Small intestine (tissue), 7 donors: ENCODE measurements at regions not wholly inside any gene's neighbourhood (a gene's known extent, or its start where the extent isn't known, plus 50 kb on each side); places are given as distances from the start of the nearest gene placed in this dataset.

ENCODE experiments used
- DNase-seq, 2 donors: peaks; one replicate each; pipeline versions ENCODE4 v3.0.0 to v3.0.0-alpha.2; 2013
- FAIRE-seq: peaks from 2 replicates; lab custom pipeline; 2012; peaks lifted over from hg19 to GRCh38; lab: Jason Lieb, UNC
- H3K27ac ChIP-seq, 3 donors: one replicate each; pipeline ENCODE4 v1.5.1; 2013; ENCODE audit warnings: low read length in 2 of 3, mild to moderate bottlenecking in 2 of 3, control low read depth in 1 of 3, inconsistent platforms in 1 of 3, low read depth in 1 of 3, moderate library complexity in 1 of 3
- H3K27me3 ChIP-seq, 3 donors: one replicate each; pipeline ENCODE4 v1.6.1; 2013; ENCODE audit warnings: low read length in 3 of 3, inconsistent platforms in 1 of 3; ENCODE audit not compliant: control insufficient read depth in 3 of 3, insufficient read depth in 3 of 3
- H3K36me3 ChIP-seq, 3 donors: one replicate each; pipeline ENCODE4 v1.6.1; 2013; ENCODE audit warnings: low read length in 3 of 3, inconsistent platforms in 1 of 3, low read depth in 1 of 3, mild to moderate bottlenecking in 1 of 3, moderate library complexity in 1 of 3; ENCODE audit not compliant: control insufficient read depth in 3 of 3, insufficient read depth in 2 of 3
- H3K4me1 ChIP-seq, 3 donors: one replicate each; pipeline ENCODE4 v1.6.1; 2013; ENCODE audit warnings: low read length in 2 of 3, inconsistent platforms in 1 of 3, low read depth in 1 of 3, mild to moderate bottlenecking in 1 of 3, moderate library complexity in 1 of 3; ENCODE audit not compliant: control insufficient read depth in 3 of 3, insufficient read depth in 2 of 3
- H3K4me3 ChIP-seq, 3 donors: one replicate each; pipeline ENCODE4 v1.5.1; 2013; ENCODE audit warnings: low read length in 3 of 3, control low read depth in 1 of 3, inconsistent platforms in 1 of 3, low read depth in 1 of 3, mild to moderate bottlenecking in 1 of 3, moderate library complexity in 1 of 3
- H3K9me3 ChIP-seq, 2 donors: one replicate each; pipeline ENCODE4 v1.6.1; 2013; ENCODE audit warnings: low read depth in 1 of 2, low read length in 1 of 2; ENCODE audit not compliant: control insufficient read depth in 2 of 2, insufficient read depth in 1 of 2
- WGBS, 3 donors: extraction: QIAGEN DNeasy Blood & Tissue Kit; methylation state at CpG; one replicate each; pipeline ENCODE4 v1.1.7; 2013; 5-methylcytosine and 5-hydroxymethylcytosine counted together
- donor health status: healthy with polysubstance abuse.
- donor health status: control.
- donor health status: control.
- donor health status: Bipolar disorder and iron deficiency.
- donor health status: healthy.

DNA sequence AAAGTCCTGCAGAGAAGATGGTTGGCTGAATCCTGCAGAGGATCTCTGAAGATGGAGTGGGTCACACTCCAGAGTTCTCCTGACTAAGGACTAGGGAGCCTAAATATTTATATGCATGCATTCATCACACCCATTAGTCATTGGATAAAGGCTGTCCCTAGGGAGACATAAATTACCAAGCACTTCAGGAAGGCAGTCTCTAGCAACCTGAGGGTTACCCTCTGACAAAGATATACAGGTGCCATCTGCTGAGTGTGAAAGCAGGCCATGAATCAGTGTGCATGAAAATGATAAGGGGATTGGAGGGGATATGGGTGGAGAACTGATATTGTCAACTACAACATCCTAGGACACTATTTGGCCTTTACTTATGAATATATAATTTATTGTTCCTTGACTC lies 294.8 kb upstream of the DDX18 start:
- H3K27me3 ChIP-seq: no peaks in the 10 kb centered on the region
- no peak for DNase-seq
- H3K9me3 ChIP-seq: no peaks in the 10 kb centered on the region
- no peaks in the 10 kb centered on the region for H3K36me3 ChIP-seq
- H3K4me1 ChIP-seq: peaks cover 0 to 3% (median 0%) of the 10 kb centered on the region in 3 donors
- FAIRE-seq: no peak
- H3K27ac ChIP-seq: no peak overlapping the region
- no peak overlapping the region for H3K4me3 ChIP-seq

DNA sequence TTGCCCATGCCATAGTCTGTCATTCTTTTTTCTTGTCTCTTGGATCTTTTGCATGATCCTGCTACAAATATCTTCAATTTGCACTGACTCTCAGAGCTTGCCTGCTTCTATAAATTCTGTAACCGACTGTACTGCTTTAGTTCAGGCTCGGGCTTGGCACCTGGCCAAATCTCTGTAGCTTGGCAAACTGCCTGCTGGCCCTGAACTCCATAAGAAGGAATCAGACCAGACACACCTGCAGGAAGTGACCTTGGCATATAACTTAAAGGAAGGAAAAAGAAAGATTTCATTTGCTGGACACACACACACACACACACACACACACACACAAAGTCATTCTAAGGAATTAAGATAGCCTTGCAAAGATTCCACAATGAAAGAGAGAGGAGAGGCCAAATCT lies 291.2 kb upstream of the DDX18 start:
- H3K27ac ChIP-seq: peak overlapping the region in 1 of 3 donors; percentile 22
- no peak overlapping the region for H3K4me3 ChIP-seq
- H3K36me3 ChIP-seq: no peaks in the 10 kb centered on the region
- H3K4me1 ChIP-seq: peaks cover 0 to 3% (median 0%) of the 10 kb centered on the region in 3 donors
- 2 to 5% (median 4%) methylated on average over 2 of the region's 2 CpGs for WGBS, 3 donors
- DNase-seq (peak; percentile 92 to 94), FAIRE-seq (no peak)
- no peaks in the 10 kb centered on the region for H3K27me3 ChIP-seq
- H3K9me3 ChIP-seq: no peaks in the 10 kb centered on the region

DNA sequence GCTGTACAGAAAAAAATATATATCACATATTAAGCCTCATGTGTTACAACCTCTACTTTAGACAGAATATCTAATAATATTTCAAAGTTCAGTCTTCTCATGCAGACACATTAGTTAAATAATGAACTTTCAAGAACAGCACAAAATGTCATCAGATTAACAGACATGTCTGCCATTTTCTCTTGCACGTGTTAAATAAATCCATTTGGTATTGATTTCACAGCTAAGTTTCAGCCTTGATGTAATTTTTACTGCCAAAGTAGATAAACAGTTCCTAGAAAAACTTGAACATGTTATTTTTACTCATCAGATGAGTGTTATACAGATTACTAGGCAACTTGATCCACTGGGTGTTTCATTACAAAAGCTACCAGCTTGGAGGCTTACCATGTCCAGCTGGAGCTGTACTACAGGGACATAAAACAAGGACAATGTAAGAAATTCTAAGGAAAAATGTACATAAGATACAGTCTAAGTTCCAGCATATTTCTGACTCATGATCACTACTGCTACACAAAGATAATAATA lies 290.7 kb upstream of the DDX18 start:
- H3K27ac ChIP-seq: peak overlapping the region in 2 of 3 donors; percentile 22 to 48
- 3 to 35% (median 5%) methylated on average over 1 of the region's 1 CpG for WGBS, 3 donors
- H3K27me3 ChIP-seq: no peaks in the 10 kb centered on the region
- no peaks in the 10 kb centered on the region for H3K36me3 ChIP-seq
- H3K4me3 ChIP-seq: no peak overlapping the region
- FAIRE-seq (no peak), DNase-seq (no peak)
- H3K9me3 ChIP-seq: no peaks in the 10 kb centered on the region
- peaks cover 0 to 3% (median 0%) of the 10 kb centered on the region in 3 donors for H3K4me1 ChIP-seq

DNA sequence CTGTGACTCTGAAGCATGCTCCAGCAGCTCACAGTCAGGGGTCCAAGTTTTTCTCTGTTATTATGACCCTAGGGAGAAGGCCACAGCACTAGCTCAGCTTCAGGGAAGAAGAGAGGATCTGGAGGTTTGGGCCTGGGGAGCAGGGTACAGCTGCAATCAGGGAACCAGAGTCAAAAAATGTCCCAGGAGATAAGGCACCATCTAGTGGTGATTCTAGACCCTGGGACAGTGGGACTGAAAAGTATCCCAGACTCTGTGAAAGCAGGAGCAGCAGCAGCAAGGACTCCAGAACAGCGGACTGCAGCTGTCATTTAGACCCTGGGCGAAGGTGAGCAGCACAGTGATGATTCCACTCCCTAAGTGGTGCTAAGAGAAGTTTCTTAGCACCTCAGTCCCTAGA lies 278.4 kb upstream of the DDX18 start:
- DNase-seq (peak; percentile 16 to 48), FAIRE-seq (no peak)
- 25 to 57% (median 33%) methylated on average over 2 of the region's 2 CpGs for WGBS, 3 donors

DNA sequence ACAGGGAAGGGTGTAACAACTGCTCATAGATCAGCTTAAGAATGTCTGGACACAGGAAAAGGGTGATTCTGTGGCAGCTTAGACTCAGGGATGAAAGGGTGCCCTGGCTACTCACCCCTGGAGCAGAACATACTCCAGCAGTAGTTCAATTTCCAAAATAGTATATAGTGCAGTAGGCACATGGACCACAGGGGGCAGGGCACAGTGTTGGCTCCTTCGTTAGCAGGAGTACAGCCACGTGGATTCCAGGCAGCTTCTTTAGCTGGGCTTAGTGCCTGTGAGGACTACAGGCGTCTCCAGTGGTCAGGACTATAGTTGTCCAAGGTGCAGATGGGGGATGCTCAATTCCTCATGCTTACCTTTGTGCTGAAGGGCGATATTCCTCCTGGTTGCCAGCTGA lies 277.5 kb upstream of the DDX18 start:
- H3K4me3 ChIP-seq: no peak overlapping the region
- 78% methylated on average over 4 of the region's 4 CpGs for WGBS, 3 donors
- H3K4me1 ChIP-seq: peaks cover 0 to 2% (median 0%) of the 10 kb centered on the region in 3 donors
- no peaks in the 10 kb centered on the region for H3K27me3 ChIP-seq
- FAIRE-seq (no peak), DNase-seq (no peak)
- no peak overlapping the region for H3K27ac ChIP-seq
- peaks cover 0 to 9% of the 10 kb centered on the region in 2 donors for H3K9me3 ChIP-seq
- H3K36me3 ChIP-seq: no peaks in the 10 kb centered on the region

More for the DNA sequence above, 278.4 kb upstream of the DDX18 start:
- H3K4me1 ChIP-seq: peaks cover 0 to 2% (median 0%) of the 10 kb centered on the region in 3 donors
- no peak overlapping the region for H3K27ac ChIP-seq
- H3K36me3 ChIP-seq: no peaks in the 10 kb centered on the region
- no peaks in the 10 kb centered on the region for H3K27me3 ChIP-seq
- H3K9me3 ChIP-seq: peaks cover 0 to 9% of the 10 kb centered on the region in 2 donors
- no peak overlapping the region for H3K4me3 ChIP-seq

DNA sequence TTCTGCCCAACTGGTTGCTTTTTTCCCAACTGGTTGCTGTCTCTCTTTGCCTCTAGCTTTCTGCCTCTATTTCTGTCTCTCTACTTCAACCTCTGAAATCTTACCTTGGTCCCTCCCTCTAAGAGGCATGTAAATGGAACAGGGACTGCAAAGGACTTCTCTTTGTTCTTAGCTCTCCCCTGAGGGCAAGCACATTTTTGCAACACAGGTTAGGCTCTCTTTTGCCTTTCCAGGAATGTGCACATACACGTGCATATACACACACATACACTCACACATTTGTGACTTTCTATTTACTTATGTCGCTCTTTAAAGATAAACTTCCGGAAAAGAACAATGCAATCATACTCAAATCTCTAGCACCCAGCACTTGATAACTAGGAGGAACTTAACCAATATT lies 262.6 kb upstream of the DDX18 start:
- FAIRE-seq: no peak
- H3K4me3 ChIP-seq: no peak overlapping the region
- WGBS, 3 donors: 10 to 34% (median 19%) methylated on average over 3 of the region's 3 CpGs

DNA sequence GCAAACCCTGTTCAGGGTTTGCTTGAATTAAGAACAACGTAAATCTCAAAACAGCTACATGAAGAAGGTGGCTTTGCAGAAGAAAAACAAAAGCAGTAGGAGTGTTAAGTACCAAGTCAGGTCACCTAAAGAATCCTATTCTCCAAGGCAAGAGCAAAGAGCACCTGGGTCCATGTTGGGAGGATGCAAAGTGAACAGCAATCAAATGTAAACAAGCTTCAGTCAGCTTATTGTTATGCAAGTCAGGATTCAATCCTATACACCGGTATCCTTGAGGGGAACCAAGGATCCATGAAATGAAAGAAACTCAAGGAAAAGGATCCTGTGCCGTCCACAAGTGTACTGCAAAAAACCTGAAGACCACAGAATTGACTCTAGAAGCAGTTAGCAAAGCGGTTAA lies 261.0 kb upstream of the DDX18 start:
- FAIRE-seq (no peak), DNase-seq (no peak)
- Histone ChIP-seq H3K4me1 (peaks cover 0 to 11% (median 0%) of the 10 kb centered on the region in 3 donors), H3K36me3 (no peaks in the 10 kb centered on the region), H3K4me3 (no peak overlapping the region), H3K27me3 (no peaks in the 10 kb centered on the region), H3K27ac (no peak overlapping the region), H3K9me3 (no peaks in the 10 kb centered on the region)
- WGBS, 3 donors: 73 to 87% (median 81%) methylated on average over 4 of the region's 4 CpGs

More for the DNA sequence above, 262.6 kb upstream of the DDX18 start:
- Histone ChIP-seq H3K4me1 (peaks cover 0 to 11% (median 0%) of the 10 kb centered on the region in 3 donors), H3K36me3 (no peaks in the 10 kb centered on the region), H3K27ac (no peak overlapping the region), H3K27me3 (no peaks in the 10 kb centered on the region), H3K9me3 (no peaks in the 10 kb centered on the region)
- no peak for DNase-seq

DNA sequence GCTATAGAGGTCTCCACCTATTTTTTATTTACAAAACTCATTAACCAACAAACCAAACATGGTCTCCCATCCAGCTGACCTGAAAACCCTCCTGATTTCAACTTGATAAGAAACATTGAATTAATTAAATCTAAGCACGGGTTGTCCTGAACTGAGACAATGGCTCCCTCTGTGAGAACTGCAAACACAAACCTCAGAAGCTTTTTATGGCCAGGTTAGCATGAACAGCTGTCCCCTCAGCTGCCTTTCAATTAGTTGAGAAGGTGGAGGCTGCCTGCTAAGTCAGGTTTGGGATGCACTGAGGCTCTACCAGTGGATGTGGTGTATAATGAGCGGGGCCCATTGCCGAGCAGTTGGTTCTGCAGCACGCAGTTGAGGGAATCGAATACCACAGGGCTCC lies 258.5 kb upstream of the DDX18 start:
- Histone ChIP-seq H3K4me1 (peaks cover 0 to 11% (median 0%) of the 10 kb centered on the region in 3 donors), H3K27ac (no peak overlapping the region), H3K27me3 (no peaks in the 10 kb centered on the region), H3K36me3 (no peaks in the 10 kb centered on the region), H3K4me3 (no peak overlapping the region), H3K9me3 (no peaks in the 10 kb centered on the region)
- FAIRE-seq: no peak
- 79 to 85% (median 80%) methylated on average over 5 of the region's 5 CpGs for WGBS, 3 donors
- peak in 1 of 2 donors; percentile 16 for DNase-seq

DNA sequence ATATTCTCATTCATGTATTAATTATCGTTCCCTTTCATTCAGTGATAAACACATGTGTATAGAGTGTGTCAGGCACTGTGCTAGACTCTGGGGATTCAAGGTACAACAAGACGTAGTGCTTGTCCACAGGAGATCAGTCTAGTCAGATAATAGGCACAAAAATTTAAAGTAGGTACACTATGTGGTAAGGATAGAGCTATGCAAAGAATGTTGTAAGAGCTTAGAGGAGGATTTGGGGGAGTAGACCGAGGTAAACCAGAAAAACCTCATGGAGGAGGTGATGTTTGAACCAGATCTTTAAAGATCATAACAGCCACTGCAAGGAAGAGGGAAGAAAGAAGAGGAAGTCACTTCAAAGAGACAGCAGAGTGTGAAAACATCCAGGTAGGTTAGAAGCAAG lies 256.9 kb upstream of the DDX18 start:
- no peaks in the 10 kb centered on the region for H3K27me3 ChIP-seq
- no peaks in the 10 kb centered on the region for H3K36me3 ChIP-seq
- no peak overlapping the region for H3K27ac ChIP-seq
- no peak overlapping the region for H3K4me3 ChIP-seq
- WGBS, 3 donors: 79 to 83% (median 80%) methylated on average over 3 of the region's 3 CpGs
- DNase-seq: no peak
- FAIRE-seq: no peak
- peaks cover 0 to 11% (median 0%) of the 10 kb centered on the region in 3 donors for H3K4me1 ChIP-seq
- no peaks in the 10 kb centered on the region for H3K9me3 ChIP-seq
